ENCODE measurements at regions not wholly inside any gene's neighbourhood (a gene's known extent, or its start where the extent isn't known, plus 50 kb on each side); places are given as distances from the start of the nearest gene placed in this dataset.

DNA sequence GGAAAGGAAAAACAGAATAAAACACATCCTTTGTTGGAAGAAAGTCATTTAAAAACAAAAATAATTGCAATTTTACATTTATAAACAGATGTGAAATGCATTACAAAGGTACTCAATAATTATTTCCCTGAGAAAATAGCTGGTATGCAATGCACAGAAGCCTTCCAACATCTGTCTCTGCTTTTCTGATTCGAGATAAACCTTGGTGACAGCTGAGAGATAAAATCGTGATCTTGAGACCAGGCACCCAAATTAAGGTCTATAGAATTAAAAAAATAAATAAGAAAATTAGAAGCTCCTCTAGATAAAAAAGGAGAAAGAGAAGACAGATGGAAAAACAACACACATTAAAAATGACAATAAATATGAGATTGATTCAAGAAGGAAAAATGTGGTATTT, 544.0 kb downstream of the SPRY1 start:
- TF ChIP-seq, protein P1, sequence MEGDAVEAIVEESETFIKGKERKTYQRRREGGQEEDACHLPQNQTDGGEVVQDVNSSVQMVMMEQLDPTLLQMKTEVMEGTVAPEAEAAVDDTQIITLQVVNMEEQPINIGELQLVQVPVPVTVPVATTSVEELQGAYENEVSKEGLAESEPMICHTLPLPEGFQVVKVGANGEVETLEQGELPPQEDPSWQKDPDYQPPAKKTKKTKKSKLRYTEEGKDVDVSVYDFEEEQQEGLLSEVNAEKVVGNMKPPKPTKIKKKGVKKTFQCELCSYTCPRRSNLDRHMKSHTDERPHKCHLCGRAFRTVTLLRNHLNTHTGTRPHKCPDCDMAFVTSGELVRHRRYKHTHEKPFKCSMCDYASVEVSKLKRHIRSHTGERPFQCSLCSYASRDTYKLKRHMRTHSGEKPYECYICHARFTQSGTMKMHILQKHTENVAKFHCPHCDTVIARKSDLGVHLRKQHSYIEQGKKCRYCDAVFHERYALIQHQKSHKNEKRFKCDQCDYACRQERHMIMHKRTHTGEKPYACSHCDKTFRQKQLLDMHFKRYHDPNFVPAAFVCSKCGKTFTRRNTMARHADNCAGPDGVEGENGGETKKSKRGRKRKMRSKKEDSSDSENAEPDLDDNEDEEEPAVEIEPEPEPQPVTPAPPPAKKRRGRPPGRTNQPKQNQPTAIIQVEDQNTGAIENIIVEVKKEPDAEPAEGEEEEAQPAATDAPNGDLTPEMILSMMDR (IDR thresholded peaks at IDR 0.05) = no peak
- TF ChIP-seq EZH2 (IDR thresholded peaks at IDR 0.05; ENCODE audit: borderline replicate concordance, insufficient read depth, low read depth, low read length, poor library complexity, severe bottlenecking) = no peak

All from B cell (primary cell).